Posterior vena cava (tissue), 2 donors: ENCODE measurements at regions not wholly inside any gene's neighbourhood (a gene's known extent, or its start where the extent isn't known, plus 50 kb on each side); places are given as distances from the start of the nearest gene placed in this dataset.

Experiments used
- DNase-seq: peaks from one replicate; pipeline ENCODE4 v3.0.0-alpha.2; 2020; ENCODE audit warnings: low spot score
- intact Hi-C, 2 donors: fragments of 100-400 bp; cut with DNase I; formaldehyde crosslinking; loops; one replicate each; pipeline versions ENCODE4 v1.14.1 to v1.14.2; 2022 to 2023
- donor health status: DM: yes; HTN: yes; CAD: no.
- donor health status: DM: yes; HTN: yes; CAD: no.

- intact Hi-C loops = no loop called here
- no peak for DNase-seq
These were observed 116.2 kb downstream of the SUCNR1 start for GRCh38 chr3:151989621-151990020.

GRCh38 chr3:151990696-151991376 lies 117.4 kb downstream of the SUCNR1 start:
- intact Hi-C loops = no loop called here
- no peak for DNase-seq

GRCh38 chr3:151992326-151993041 lies 119.0 kb downstream of the SUCNR1 start:
- intact Hi-C loops = no loop called here
- DNase-seq = no peak

- DNase-seq = no peak
- intact Hi-C loops = no loop called here
These were observed 121.6 kb downstream of the SUCNR1 start for GRCh38 chr3:151995091-151995490.

- intact Hi-C loops = no loop called here
- DNase-seq = no peak
These were observed 125.3 kb downstream of the SUCNR1 start for GRCh38 chr3:151998744-151999143.

- intact Hi-C loops = no loop called here
- DNase-seq = no peak
These were observed 126.5 kb downstream of the SUCNR1 start for GRCh38 chr3:151999936-152000335.

GRCh38 chr3:152011812-152012735 lies 138.6 kb downstream of the SUCNR1 start:
- intact Hi-C loops = no loop called here
- no peak for DNase-seq

- DNase-seq = no peak
These were observed 146.1 kb downstream of the SUCNR1 start for GRCh38 chr3:152019508-152019907.

GRCh38 chr3:152021951-152022461 lies 148.6 kb downstream of the SUCNR1 start:
- intact Hi-C loops = no loop called here
- no peak for DNase-seq

More at GRCh38 chr3:152019508-152019907, 146.1 kb downstream of the SUCNR1 start:
- intact Hi-C loops = no loop called here

- intact Hi-C loops = no loop called here
These were observed 152.7 kb downstream of the SUCNR1 start for GRCh38 chr3:152026033-152026556.

GRCh38 chr3:152030320-152030719 lies 156.9 kb downstream of the SUCNR1 start:
- intact Hi-C loops = no loop called here
- DNase-seq = no peak

More at GRCh38 chr3:152026033-152026556, 152.7 kb downstream of the SUCNR1 start:
- no peak for DNase-seq

- intact Hi-C loops = no loop called here
- DNase-seq = no peak
These were observed 157.9 kb downstream of the SUCNR1 start for GRCh38 chr3:152031321-152031720.

GRCh38 chr3:152037297-152037696 lies 163.9 kb downstream of the SUCNR1 start:
- intact Hi-C loops = no loop called here
- no peak for DNase-seq

- intact Hi-C loops = no loop called here
- no peak for DNase-seq
These were observed 164.5 kb downstream of the SUCNR1 start for GRCh38 chr3:152037953-152038352.

GRCh38 chr3:152038490-152038889 lies 165.0 kb downstream of the SUCNR1 start:
- no peak for DNase-seq

GRCh38 chr3:152039887-152040286 lies 166.4 kb downstream of the SUCNR1 start:
- intact Hi-C loops = no loop called here
- DNase-seq = no peak

More at GRCh38 chr3:152038490-152038889, 165.0 kb downstream of the SUCNR1 start:
- intact Hi-C loops = no loop called here

GRCh38 chr3:152040319-152040718 lies 166.9 kb downstream of the SUCNR1 start:
- intact Hi-C loops = no loop called here
- DNase-seq = no peak

GRCh38 chr3:152043620-152044019 lies 170.2 kb downstream of the SUCNR1 start:
- intact Hi-C loops = no loop called here

GRCh38 chr3:152046280-152046679 lies 172.8 kb downstream of the SUCNR1 start:
- intact Hi-C loops = no loop called here
- no peak for DNase-seq

More at GRCh38 chr3:152043620-152044019, 170.2 kb downstream of the SUCNR1 start:
- no peak for DNase-seq
